ENCODE measurements at regions not wholly inside any gene's neighbourhood (a gene's known extent, or its start where the extent isn't known, plus 50 kb on each side); places are given as distances from the start of the nearest gene placed in this dataset.

DNA sequence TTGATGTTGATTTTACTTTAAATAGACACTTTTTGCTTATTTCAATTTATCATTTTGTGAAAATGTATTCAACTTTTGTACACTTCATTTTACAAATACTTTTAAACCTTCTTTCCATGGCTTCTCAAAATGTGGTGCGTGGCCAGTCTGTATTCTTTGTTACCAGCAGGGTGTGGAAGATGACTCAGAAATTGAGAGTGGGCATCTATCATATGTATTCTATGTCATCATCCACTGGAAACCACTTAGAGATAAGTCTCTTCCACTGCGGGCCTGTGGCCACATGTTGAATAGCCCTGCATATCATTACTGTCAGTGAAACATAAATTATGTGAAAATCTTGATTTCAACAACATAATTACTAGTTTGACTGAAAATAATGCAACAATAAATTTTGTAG, 52.6 kb upstream of the MC3R start:
- no peak overlapping the region for H3K4me3 ChIP-seq
- DNase-seq (ENCODE audit: extremely low read depth in 1 of 4, low spot score in 3 of 4) (no peak), ATAC-seq (no peak), FAIRE-seq (no peak)
- no peak overlapping the region for H3K27ac ChIP-seq (ENCODE audit: extremely low read depth, low read depth, low read length)
- peaks cover 4% of the 10 kb centered on the region; the same call in 1 of the 2 replicates for H3K9me3 ChIP-seq (replicated peaks; ENCODE audit: control insufficient read depth, insufficient read depth, low read depth, low read length)
- no peak overlapping the region for H3K9ac ChIP-seq (ENCODE audit: insufficient read depth in 1 of 2, low read depth in 2 of 2, low read length in 2 of 2)
- H3K79me2 ChIP-seq (ENCODE audit: control insufficient read depth, insufficient read depth, low read length) = no peaks in the 10 kb centered on the region
- in situ Hi-C loops (cut with MboI) (no loop called here), intact Hi-C loops (cut with micrococcal nuclease) (no loop called here)
- H3K27me3 ChIP-seq (ENCODE audit: control insufficient read depth in 2 of 2, insufficient read depth in 2 of 2, low read length in 2 of 2) = no peaks in the 10 kb centered on the region
- no TSS peak for BruUV-seq (replicated peaks)
- ChIA-PET POLR2A (no interaction called here), CTCF (ENCODE audit: low intra/inter-chr PET ratio) (no interaction called here)
- 0% methylated on average over 2 of the region's 2 CpGs for WGBS (ENCODE audit: insufficient coverage, low coverage, missing lambda C conversion rate)
- H2AFZ ChIP-seq (ENCODE audit: low read depth, low read length) = no peak overlapping the region
- H3K9me1 ChIP-seq (ENCODE audit: control insufficient read depth, insufficient read depth, low read length) = no peaks in the 10 kb centered on the region
- no peaks in the 10 kb centered on the region for H3K36me3 ChIP-seq (ENCODE audit: control insufficient read depth, insufficient read depth, low read length)
- no peak overlapping the region for H3K4me2 ChIP-seq (ENCODE audit: insufficient read depth, low read length)
- TF ChIP-seq ZNF76 (CRISPR knock-in tag; IDR thresholded peaks at IDR 0.05; ENCODE audit: borderline replicate concordance) (no peak), POLR2H (tag; IDR thresholded peaks at IDR 0.05; ENCODE audit: low read depth) (no peak), MXI1 (IDR thresholded peaks at IDR 0.05; ENCODE audit: low read depth, low read length) (no peak)
- H3K4me1 ChIP-seq (replicated peaks in 1 of 2; ENCODE audit: control insufficient read depth in 2 of 2, insufficient read depth in 2 of 2, low read length in 2 of 2) = no peaks in the 10 kb centered on the region
- no peaks in the 10 kb centered on the region for H4K20me1 ChIP-seq (replicated peaks; ENCODE audit: control insufficient read depth, insufficient read depth, low read length)
